ENCODE measurements at regions not wholly inside any gene's neighbourhood (a gene's known extent, or its start where the extent isn't known, plus 50 kb on each side); places are given as distances from the start of the nearest gene placed in this dataset.
"Not testable (repeated sequence)": the region's sequence is repeated elsewhere in the genome, so short reads cannot be mapped to it uniquely, and the experiment has no call there.

DNA sequence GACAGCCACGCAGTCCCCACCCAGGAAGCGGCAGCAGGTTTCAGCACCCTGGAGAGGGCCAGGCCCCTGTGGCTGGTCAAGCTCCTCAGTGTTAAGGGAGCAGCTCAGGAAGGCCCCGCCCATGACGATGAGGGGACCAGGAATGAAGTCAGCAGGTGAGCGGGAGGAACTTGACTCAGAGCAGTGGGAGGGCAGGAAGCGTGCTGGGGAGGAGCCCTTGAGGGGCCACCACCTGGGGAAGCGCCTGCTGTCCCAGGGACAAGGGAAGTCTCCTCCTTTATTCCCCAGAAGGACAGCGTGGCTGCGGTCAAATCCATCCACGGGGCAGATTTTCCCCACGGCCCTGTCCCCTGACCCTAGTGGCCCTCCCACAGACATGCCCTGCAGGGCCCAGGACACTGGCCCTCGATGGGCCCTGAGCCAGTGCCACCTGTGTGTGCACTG, 357.6 kb downstream of the ADGRD1 start:
- TF ChIP-seq POLR2AphosphoS5, POLR2A, EP300 (IDR thresholded peaks at IDR 0.05): not testable (repeated sequence)
- TF ChIP-seq, protein P1, sequence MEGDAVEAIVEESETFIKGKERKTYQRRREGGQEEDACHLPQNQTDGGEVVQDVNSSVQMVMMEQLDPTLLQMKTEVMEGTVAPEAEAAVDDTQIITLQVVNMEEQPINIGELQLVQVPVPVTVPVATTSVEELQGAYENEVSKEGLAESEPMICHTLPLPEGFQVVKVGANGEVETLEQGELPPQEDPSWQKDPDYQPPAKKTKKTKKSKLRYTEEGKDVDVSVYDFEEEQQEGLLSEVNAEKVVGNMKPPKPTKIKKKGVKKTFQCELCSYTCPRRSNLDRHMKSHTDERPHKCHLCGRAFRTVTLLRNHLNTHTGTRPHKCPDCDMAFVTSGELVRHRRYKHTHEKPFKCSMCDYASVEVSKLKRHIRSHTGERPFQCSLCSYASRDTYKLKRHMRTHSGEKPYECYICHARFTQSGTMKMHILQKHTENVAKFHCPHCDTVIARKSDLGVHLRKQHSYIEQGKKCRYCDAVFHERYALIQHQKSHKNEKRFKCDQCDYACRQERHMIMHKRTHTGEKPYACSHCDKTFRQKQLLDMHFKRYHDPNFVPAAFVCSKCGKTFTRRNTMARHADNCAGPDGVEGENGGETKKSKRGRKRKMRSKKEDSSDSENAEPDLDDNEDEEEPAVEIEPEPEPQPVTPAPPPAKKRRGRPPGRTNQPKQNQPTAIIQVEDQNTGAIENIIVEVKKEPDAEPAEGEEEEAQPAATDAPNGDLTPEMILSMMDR (IDR thresholded peaks at IDR 0.05), result not testable (repeated sequence)

Data from suprapubic skin (tissue), 4 donors.